Right hindlimb (tissue), 1 donor: ENCODE measurements at regions not wholly inside any gene's neighbourhood (a gene's known extent, or its start where the extent isn't known, plus 50 kb on each side); places are given as distances from the start of the nearest gene placed in this dataset.
"Not testable (repeated sequence)": the region's sequence is repeated elsewhere in the genome, so short reads cannot be mapped to it uniquely, and the experiment has no call there.

Source experiments
- DNase-seq: peaks from one replicate; pipeline ENCODE4 v3.0.0-alpha.2; 2018

DNA sequence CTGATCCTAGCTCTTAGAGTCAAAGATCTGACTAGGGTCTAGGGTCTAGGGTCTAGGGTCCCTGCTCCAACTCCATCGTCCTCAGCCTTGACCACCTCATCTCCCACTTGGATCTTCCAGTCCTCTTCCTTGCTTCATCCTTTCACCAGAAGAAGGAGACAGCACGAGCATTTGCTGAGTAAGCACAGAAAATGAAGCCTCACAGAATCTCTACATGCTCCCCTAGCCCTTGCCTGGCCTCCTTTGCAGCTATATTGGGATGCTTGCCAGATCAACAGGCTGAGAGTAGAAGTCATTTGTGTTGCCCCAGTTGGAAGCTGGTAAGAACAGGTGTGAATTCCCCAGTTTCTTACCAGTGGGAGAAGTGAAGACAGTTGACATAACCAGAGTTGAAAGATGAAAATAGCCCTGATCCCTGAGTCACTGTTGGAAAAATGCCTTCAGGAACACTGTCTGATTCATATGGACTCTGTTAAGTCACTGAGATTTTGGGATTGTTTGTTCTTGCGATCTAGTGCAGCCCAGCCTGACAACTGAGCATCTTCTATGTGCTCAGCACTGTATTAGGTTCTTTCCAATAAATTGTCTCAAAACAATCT lies 552.5 kb downstream of the INSC start:
- no peak for DNase-seq

DNA sequence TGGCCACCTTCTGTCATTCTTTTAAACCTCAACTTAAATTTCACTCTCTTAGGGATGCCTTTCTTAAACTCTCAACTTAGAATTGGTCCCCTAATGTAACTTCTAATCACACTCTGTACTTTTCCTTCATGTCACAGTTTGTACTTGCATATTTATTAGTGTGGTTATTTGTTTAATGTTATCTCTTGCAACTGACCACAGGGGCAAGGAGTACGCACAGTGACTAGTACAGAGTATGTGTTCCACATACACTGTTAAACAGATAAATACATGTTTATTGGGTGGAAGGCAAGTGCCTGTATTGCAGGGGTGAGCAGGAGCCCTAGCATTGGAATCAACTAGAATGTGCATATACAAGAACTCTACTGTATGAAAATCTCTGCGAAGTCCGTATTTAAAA lies 554.0 kb downstream of the INSC start:
- DNase-seq = no peak

DNA sequence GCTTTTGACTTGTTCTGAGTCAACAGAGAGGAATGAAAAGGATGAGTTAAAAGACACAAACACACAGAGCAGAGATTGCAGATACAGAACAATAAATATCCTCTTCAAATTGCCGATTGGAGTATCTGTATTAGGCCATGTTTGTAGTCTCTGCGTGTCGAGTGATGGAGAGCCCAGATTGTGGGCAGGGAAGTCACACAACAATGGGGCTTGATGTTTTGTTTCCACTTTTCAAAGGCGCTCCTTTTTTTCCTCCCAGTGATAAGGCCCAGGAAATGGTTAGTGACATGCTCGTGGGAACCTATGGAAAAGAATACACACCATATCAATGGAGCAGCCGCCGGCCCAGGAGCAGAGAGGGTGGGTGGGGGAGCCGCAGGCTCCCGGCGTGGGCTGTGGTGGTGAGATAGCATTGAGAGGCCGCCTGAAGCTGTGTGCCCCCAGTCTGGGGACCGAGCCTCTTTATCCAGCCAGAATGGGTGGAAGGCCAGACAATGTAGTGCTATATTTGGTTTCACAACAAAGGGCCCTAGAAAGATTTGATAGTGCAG lies 555.9 kb downstream of the INSC start:
- no peak for DNase-seq

DNA sequence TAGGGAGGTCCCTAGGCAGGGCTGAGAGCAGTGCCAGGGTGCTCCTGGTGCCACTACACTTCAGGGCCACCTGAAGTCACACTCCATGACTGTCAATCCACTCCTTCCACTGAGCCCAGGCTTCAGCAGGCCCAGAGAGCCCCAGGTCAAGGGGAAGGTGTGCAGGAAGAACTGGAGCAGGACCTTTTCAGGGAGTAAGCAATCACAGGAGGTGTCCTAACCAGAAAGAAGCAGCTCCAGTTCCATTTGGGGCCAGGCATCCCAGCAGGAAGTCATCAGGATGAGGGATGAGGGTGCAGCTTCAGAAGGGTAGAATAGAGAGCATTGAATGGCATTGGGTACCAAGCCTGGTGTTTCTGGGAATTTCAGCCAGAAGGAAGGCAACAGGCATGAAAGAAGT lies 556.5 kb downstream of the INSC start:
- no peak for DNase-seq

DNA sequence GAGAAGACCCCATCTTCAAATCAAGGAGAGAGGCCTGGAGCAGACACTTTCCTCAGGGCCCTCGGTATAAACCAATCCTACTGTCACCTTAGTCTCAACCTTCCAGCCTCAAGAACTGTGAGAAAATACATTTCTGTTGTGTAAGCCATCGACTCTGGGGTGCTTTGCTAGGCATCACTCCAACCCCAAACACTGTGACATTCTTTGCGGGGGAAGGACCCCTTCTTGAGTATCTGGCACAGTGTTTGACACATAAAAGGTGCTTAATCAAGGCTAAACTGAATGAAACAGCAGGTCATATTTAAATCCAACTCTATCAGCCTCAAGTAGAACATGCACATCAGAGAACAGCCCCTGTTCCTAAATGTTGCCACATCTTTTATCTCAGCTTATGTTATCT lies 558.1 kb downstream of the INSC start:
- no peak for DNase-seq

DNA sequence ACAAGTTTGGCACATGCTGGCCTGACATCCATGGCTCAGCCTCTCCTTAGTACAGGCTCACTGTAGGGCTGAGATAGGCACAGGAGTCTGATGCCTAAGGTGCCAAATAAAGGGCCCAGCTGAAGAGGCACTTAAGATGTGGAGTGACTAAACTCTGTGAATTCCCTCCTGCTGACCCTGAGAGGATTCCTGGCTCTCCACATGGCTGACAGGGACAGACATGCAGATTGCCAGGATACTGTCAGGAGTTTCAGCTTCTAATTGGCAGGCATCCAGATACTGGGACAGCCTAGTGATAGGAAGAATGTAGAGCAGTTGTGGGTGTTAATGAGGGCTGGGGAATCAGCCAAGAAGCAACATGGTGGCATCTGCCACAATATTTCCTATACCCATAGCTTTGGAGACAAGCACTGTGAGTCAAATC lies 558.7 kb downstream of the INSC start:
- DNase-seq = no peak

DNA sequence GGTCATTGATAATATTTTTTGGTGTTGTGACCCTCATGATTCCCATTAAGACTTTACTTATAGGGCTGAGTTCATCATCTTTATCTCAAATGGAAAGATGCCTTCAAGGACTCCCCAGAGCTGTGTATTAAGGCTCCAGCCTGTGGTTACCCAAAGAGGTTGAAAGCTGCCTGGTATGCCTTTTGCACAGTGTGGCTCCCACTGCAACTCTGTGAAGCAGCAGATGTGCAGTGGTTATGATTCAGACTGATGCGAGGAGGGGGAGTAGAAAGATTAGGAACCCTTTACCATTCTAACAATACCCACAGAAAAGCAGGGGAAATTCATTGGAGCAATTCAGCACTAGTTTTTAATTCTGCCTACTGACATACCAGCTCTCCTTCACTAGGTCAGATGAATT lies 560.0 kb downstream of the INSC start:
- no peak for DNase-seq

DNA sequence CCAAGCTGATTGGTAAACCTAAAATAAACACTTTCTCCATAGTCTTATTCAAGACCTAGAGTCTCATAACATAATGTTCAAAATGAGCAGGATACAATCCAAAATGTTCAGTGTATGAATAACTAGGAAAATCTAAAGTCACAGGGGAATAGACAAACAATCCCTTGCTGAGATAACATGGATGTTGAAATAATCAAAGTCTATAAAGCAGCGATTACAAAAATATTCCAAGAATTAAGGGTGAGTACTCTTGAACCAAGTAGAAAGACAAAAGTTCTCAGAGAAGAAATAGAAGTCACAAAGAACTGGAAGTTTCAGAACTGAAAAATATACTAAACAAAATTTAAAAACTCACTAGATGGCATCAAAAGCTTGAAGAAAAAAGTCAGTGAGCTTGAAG lies 561.0 kb downstream of the INSC start:
- no peak for DNase-seq

DNA sequence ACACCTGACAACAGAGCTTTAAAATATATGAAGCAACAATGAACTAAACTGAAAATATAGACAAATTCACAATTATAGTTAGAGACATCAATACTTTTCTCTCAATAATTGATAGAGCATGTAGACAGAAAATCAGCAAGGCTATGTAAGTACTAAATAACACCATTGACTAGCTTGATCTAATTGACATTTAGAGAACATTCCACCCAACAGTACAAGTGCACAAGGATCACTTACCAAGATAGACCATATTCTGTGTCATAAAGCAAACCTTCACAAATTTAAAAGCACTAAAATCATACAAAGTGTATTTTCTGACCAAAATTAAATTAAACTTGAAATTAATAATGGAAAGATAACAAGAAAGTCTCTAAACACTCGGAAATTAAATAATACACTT lies 562.5 kb downstream of the INSC start:
- DNase-seq = no peak

DNA sequence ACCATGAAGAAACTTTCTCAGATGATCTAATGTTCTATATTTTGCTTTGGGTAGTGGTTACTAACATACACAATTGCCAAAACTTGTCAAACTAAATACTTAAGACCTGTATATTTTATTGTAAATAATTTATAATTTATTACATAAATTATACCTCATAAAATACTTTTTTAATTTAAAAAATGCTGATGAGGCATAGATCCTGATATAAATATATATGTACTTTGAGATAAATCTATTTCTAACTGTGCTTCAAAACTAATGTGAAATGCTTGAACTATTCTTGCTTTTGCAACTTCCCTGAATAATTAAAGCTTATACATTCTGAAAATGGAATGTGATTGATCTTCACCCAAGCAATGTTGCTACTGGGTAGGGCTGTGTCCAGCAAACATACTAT lies 568.8 kb downstream of the INSC start:
- no peak for DNase-seq

DNA sequence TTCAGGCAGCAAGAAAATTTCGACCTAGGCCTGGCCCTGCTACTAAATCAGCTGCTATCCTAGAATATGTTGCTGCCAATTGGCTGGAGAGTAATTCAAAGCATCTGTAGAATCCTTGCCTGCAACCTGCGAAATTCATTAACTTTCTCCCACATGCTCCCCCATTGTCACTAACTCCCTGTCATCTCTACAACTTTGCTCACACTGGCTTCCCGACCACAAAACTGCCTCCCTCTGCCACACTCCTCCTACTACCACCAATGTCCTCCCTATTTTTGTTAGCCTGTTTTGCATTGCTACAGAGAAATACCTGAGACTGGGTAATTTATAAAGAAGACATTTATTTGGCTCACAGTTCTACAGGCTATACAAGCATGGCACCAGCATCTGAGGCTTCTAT lies 570.6 kb downstream of the INSC start:
- DNase-seq = peak; percentile 40

DNA sequence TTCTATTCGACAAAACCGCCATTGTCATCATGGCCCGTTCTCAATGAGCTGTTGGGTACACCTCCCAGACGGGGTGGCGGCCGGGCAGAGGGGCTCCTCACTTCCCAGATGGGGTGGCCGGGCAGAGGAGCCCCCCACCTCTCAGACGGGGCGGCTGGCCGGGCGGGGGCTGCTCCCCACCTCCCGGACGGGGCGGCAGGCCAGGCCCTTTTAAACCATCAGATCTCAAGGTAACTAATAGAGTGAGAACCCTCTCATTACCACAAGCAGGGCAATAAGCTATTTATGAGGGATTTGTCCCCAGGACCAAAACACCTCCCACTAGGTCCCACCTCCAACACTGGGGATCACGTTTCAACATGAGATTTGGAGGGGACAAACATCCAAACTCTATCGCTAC lies 571.5 kb downstream of the INSC start:
- DNase-seq = not testable (repeated sequence)

DNA sequence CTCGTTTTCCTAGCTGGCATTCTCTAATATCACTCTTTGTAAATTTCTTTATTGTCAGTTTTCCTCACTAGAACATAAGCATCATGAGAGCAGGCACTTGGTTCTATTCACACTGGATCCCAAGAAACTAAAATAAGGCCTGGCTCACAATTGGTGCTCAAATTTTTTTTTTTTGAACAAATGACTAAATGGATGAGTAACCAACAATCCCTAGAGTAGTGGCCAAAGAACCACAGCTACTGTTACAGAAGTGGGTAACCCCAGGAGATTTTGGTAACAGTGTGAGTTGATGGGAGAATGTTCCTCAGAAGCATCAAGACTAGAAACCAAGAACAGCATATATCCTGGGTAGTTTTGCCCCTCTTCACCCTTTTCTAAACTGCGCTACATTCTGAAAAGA lies 572.6 kb downstream of the INSC start:
- no peak for DNase-seq

DNA sequence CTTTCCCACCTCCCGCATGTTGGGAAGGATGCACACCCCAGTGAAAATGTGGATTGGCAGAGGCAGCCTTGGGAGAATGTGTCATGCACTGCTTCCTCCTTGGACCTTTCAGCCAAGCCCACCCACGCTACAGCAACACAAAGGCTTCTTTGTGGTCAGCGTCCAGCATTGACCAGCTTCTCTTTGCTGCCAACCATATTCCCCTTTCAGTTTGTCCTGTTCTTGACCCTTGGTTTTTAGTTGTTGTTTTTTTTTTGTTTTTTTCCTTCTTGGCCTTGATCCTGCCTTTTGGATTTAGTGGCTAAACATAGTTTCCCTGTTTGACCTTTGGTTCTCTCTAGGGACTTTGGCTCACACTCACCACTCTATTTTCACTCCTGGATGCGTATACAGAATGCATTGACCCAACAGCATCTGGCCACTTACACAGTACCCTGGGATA lies 573.6 kb downstream of the INSC start:
- peak; percentile 44 for DNase-seq

DNA sequence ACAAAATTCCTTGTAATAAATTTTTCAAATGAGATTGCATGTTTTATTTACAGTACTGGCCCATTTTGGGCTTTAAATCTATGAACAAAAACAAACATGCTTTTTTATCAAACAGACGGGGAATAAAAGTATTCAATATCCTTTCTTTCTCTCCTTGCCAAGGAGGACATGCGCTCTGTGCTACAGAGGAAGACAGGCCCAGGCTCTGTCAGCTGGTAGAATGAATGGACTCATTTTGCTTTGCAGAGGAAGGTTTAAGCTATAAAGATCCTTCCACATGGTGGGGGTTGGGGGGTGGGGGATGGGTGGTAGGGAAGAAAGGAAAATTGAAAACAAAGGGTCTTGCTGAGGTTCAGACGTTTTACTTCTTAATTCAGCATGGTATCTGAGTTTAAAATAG lies 575.6 kb downstream of the INSC start:
- no peak for DNase-seq

DNA sequence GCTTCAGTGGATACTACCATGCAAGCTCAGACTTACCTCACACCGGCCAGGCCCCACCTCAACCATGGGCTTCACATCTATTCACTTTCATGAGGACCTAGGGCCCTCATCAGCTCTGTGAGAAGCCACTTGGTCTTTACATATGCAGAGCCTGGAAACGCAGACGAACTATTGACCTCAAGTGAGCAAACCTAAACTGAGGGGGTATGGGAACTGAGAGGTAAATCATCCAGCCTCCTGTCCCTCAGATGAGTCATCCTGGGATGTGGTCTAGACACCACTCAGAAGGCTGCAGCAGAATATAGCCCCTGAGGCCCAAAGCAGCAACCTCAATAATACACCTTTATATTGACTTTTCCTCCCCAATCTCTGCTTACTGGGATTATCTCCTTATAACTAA lies 578.0 kb downstream of the INSC start:
- DNase-seq = no peak

DNA sequence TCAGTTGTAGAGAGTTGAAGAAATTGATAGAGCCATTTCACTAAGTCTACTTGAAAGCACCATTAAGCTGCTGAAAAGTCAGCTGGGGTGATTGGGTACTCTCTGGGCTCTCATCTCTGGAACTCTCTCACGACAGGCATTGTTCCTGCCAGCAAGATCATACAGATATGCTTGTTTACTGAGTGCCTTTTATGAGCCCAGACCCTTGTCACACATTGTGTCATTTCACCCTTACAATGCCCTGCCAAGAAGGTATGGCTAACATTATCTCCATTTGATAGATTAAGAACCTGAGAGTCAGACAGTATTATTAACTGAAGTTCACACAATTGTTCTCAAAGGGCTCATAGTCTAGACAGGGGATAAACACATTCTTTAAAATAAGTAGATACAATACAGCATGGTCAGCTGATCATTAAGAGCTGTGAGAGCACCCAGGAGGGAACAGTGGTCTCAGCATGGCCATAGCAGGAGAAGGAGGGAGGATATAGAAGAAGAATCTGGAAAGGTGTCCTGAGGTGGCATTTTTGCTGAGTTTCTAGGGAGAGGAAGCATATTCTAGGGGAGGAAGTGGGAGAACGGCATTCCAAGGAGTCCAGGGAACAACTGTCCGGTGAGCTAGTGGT lies 580.5 kb downstream of the INSC start:
- DNase-seq = no peak

DNA sequence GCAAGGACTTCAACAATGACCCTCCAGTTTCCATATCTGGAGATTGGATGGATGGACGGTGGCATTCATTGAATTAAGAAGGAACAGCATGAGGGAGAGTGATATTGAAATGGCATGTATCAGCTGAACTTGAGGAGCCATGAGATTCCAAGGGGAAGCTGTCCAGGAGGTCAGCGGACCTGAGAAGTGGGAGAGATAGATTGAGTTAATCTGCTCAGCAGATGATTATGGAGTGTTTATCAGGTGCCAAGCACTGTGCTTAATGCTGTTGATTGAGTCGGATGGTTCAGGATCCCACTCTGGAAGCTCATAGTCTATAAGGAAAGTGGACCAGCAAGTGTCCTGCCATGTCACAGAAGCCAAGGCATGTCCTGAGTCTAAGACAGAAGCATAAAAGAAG lies 581.3 kb downstream of the INSC start:
- DNase-seq = no peak

DNA sequence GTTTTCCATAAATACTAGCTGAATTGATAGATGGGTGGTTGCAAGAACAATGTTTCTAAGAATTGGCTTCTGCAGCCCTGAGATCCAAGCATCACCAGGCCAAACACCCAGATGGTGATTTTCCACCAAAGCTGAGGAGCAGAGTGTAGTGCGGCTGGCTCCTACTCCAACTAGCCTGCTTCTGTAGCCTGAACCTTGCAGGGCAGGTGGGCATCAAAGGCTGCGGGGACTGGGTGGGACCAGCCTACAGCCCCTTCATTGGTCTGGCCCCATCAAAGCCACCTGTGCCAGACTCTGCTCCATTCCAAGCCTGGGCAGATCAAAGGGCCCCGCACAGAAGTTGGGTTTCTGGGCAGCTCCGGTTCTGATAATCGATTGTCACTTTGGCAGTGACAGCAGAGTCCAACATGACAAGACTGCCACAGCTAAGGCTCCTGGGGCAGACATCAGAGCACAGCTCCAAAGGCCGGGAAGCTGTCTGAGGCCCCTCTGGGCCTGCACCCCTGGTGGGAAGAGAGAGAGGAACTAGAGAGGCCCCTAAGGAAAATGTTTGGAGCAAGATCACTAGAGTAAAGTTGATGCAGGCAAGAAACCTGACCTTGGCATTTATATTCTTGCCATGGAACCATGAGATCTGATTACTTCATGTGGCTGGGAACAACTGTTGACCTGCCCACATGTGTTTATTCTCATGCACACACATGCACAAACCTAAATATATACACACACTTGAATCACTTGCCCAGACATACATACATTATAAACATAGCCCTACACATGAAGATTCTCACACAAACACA lies 582.9 kb downstream of the INSC start:
- no peak for DNase-seq

DNA sequence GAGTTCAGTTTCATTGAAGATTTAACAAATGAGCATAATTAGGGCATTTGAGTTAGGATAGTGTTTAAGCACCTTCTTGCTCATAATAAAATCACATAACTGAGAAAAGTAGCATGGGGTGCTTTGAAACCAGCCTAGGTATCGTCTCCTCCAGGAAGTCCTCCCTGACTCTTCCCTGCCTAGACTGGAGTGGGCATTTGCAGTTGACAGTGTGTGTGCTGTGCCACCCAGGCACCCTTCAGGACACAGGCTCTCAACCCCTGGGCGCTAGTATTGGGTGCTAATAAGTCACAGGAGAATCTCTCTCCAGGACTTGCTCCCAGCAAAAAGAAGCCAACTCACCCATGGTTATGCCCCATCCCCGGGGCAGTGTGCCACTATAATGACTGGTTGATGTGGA lies 584.1 kb downstream of the INSC start:
- no peak for DNase-seq

DNA sequence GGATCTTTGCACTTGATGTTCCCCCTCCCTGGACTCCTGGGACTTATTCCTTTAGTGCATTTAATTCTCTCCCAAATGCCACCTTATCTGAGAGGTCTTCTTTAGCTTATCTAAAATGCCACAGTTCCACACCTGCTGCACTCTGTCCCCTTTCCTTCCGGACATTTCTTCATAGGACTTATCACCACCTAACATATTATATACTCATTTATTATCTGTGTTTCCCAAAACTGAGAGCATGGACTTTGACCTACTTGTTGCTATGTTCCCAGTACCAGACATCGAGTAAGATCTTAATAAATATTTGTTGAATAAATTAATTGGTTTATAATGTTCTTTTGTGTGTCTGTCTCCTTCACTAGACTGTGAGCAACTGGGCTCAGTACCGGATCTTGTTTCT lies 585.3 kb downstream of the INSC start:
- DNase-seq = no peak

DNA sequence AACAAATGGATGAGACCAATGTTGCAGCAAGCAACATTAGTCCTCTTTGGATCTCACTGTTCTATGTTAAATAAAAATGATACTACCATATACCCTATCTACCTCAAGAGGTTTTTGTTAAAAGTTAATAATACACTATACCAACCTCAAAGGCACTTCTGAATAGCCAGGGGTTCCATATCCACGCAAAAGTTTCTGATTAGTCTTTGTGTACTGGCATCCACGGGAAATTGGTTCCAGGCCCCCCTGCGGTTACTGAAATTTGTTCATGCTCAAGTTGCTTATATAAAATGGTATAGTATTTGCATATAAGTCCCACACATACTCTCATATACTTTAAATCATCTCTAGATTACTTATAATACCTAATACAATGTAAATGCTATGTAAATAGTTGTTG lies 585.7 kb downstream of the INSC start:
- no peak for DNase-seq

DNA sequence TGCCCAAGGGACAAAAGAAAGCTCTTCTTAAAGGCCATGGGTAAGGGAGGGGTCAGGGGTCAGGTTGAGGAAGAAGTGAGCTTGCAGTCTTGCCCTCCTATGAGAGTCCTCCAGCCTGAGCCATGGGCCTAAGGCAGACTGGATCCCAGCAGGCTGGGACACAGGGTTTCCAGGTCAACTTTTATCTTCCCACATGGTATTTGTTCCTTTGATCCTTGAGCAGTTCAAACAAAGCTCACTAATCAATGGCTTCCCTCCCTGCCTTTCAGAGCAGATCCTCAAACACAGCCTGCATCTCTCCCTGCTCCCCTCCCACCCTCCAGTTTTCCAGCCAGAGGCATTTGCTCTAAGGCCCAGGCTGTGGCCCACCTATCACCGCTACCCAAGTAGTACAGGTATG lies 589.3 kb downstream of the INSC start:
- no peak for DNase-seq

DNA sequence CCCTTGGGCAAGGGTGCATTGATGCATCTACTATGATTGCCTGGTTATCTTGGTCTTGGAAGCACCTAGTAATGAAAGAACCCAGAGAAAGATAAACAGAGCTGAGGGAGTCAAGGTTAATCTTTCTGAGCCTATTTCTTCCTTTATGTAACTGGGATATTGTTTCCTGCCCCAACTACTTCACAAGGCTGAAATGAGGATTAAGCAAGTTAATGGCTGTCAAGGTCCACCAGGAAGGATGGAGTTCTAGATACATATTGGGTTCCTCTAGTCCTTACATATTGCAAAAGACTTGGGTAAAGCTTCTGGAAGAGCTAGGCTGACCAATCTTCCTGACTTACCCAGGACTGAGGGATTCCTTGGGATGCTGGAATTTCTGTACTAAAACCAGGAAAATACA lies 589.8 kb downstream of the INSC start:
- DNase-seq = no peak
